ENCODE measurements at regions not wholly inside any gene's neighbourhood (a gene's known extent, or its start where the extent isn't known, plus 50 kb on each side); places are given as distances from the start of the nearest gene placed in this dataset.

DNA sequence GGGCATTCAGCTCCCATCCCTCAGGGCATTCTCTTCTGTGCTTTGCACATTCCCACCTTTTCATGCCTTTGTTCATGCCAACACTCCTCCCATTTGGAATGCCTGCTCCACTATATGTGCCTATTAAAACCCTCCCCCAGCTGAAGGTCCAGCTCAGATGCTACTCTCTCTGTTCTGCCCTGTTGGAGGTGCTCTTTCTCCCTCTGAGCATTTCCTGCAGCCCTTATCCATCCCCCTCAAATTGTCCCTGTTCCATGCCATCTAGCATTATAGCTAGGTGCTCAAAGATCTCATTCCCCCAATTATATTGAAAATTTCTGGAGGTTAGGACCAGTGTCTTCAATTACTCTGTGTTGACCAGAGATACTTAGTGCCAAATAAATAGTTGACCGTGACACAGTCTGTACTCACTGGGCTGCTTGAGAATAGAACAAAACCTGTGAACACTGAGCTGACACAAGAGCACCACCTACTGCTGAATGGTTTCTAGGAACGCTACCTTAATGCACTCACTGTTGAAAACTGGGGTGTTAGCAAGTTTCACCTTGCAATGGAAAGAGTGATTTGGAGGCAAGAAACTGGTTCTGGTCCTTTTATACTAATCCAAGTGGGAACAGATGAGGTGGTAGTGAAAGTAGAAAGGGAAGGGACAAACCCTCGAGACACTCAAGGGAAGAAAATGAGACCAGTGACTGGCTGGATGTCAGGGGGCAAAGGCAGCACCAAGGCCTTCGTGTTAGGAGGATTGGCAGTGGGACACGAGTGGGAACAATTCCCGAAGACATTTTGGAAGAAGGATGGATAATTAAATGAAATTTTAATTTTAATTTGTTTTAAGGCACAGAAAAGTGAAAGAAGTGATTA is 289.8 kb upstream of the ROPN1 start:
- peak; percentile 81 for DNase-seq

DNA sequence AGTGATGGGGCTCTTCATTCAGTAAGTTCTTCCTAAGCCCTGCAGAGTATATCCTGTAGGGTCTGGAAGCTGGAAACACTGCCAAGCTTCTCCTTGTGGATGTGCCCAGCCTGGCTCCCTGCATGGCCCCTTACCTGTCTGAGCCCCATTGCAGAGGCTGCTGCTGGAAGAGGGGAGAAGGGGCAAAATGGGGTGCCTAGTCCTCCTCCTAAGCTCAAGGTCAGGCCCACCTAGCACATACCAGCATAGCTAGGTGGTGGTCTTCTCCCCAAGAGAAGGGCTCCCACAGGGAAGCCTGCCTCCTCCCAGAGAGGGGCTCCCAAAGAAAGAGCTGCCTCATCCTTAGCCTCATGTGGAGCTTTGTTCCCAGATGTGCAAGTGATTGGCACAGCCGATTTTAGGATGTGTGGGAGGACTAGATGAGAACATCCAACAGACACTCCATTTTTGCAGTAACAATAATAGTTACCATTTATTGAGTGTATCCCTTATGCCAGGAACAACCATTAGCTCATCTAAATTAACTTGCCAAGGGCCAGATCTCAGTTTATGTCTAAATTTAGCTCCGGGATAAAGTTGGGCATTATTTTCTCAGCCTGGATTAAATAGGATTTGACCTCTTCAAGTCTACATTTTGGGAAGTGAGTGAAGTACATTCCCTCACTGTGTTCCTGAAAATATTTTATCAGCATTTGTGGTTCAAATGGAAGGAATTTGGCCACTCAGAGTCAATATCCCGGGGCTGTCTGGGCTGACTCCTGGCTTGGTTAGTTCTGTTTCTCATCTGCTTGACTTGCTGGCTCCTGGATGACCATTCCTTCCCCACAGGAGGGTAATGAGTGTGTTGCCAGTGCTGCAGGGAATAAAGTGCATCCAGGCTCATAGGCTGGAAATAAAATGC is 291.1 kb upstream of the ROPN1 start:
- no peak for DNase-seq

DNA sequence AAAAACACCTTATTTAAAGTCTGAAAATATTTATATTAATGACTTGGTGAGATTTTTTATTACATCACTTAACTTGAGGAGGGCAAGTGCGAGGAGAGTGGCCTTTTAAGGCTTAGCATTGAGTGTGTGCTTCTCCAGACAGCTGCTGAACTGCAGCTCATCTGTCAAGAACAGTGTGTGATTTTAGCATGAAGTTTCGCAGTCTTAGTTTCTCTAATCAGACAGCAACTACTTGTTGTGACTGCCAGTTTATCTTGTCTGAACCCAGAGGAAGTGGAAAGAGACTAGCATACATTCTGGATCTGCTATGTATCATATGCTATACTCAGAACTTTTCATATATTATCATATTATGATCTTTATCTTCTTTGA is 291.7 kb upstream of the ROPN1 start:
- DNase-seq: no peak

DNA sequence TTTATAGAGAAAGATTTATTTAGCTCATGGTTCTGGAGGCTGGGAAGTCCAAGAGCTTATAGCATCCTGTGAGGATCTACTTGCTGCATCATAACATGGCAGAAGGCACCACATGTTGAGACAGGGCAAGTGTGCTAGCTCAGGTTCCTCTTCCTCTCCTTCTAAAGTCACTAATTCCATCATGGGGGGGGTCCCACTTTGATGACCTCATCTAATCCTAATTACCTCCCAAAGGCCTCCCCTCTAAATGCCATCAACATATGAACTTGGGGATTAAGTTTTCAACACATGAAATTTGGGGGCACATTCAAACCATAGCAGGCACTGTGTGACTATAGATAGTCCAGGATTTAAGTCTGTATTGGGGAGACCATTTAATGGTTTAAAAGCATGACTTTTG is 297.1 kb upstream of the ROPN1 start:
- no peak for DNase-seq

DNA sequence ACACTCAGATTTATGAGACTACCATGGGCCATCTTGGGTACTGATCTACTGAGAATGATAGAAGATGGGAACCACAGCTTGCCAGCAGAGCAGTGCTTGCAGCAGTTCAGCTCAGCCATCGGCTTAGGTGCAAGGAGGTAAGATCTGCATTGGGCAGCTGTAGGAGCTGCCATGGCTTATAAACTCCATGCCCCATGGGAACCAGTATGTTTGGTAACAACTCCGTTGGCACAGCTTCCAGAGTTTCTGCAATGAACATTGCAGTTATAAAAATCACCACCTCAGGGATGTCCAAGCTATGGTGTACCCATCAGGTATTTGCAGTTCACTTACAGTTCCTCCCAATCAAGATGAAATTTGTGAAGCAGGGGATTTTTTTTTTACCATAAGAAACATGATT is 299.1 kb upstream of the ROPN1 start:
- DNase-seq: no peak

DNA sequence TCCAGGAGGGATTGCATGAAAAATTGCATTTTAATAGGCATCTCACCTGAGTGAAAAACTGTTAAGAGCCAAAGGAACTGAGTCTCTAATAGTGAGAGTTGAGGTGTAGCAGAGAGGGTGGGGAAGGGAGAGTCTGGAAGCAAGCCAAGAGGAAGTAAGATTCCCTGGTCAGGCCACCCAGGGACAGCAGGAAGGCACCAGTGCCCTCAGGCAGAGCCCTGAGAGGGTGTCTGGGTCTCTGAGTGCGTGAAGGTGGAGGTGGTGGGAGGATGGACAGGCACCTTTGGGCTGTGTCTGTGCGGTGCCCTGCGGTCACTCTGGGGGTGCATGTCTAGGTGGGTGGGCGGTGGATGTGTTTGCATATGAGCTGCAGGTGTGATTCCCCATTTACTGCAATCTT is 300.4 kb upstream of the ROPN1 start:
- DNase-seq: no peak

DNA sequence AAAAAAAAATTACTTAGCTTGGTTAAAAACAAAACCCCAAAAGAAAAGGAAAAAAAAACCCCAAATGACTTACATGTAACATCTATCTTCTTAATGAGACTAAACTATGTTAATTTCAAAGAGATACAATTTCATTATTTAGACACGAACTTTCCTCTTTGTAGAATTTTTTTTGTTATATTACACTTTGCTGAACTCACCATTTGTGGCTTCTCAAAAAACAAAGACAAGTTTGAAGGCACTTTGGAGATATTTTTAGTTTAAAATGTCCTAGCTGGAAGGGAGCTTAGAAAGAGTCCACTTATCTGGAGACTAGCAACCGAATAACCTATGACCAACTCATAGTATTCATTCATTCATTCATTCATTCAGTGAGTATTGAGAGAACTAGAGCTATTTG is 301.7 kb upstream of the ROPN1 start:
- no peak for DNase-seq

DNA sequence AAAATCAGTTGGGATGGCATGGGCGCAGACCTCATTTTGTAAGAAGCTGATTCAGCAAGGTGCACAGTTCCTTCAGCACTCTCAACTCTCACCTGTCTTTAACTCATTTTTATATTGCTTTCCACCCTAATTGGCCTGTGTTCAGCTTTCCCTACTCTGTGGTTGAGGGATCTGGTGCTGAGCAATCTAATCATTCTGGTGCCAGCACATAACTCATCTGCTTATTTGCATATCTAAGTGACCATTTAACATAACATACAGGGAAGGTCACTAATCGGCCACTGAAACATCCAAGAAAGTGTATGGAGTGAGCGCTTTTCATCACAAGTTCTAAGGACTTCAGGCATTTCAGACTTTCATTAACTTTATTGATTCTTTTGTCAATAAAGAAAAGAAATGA is 303.4 kb upstream of the ROPN1 start:
- no peak for DNase-seq

DNA sequence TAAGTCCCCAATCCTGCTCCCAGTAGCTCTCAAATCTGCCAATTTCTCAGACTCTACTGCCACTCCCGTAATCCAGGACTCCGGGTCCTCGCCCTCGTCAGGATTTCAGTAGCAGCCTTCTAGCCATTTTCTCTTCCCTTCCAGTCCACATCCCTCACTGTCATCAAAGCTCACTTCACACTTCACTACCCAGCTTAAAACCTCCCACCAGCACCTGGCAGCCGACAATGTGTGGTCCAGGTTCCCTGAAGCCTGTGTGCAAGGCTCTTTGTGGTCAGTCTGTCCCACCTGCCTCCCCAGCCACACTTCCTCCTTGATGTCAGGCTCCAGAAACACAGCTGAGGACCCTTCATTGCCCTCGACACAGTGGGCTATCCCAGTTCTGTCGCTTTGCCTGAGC is 304.5 kb upstream of the ROPN1 start:
- no peak for DNase-seq

DNA sequence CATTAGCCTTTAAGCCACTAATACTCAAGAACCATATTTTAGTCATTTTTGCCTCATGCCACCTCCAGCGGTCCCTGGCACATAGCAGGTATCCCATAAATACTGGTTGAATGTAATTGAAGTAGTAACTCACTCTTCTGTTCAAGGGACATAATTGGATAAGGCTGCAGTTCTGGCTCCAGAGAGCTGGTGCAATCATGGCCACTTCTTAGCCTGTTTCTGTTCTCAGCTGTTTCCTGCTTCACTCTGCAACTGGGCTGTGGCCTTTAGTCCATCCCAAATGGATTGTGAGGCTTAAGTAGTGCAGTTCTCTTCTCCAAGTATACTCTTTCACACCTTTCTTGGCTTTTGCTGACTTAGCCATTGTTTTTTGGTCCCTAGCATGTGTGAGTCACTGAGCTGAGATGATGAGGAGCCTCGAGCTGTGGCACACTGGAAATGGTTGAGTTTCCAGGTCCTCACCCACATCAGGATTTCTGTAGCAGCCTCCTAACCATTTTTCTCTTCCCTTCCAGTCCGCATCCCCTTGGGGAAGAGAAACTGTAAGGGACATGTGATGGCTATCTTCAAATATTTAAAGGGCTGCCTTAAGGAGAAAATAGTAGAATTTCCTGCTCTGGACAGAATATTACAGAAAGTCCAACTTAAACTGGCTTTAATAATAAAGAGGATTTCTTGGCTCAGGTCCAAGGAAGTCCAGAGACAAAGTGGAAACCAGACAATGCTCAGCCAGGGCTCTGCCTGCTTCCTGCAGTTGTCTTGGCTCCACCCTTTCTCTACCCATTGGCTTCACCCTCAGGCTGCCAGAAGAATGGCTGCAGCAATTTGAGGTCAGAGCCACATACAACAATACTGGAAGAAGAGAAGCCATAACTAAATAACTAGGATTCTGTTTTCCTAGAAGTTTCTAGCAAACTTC is 305.4 kb upstream of the ROPN1 start:
- peak; percentile 76 for DNase-seq

DNA sequence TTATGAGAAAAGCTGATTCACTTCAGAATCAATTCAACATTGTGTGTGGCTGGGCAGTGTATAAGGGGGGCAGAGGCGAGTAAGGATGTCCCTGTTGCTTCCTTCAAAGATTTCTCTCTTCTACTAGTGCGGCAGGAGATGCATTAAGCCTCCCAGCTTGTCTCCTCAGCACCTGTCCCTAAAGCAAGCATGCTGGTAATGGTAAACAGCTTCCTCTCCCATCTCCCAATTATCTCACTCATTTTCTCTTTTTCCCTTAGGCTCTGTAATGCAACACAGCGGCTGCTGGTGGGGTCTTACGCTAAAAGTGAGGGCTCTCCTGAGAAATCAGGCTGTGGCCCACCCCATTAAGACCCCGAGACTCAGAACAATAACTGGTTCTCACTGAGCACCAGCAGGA is 306.4 kb upstream of the ROPN1 start:
- DNase-seq: no peak

DNA sequence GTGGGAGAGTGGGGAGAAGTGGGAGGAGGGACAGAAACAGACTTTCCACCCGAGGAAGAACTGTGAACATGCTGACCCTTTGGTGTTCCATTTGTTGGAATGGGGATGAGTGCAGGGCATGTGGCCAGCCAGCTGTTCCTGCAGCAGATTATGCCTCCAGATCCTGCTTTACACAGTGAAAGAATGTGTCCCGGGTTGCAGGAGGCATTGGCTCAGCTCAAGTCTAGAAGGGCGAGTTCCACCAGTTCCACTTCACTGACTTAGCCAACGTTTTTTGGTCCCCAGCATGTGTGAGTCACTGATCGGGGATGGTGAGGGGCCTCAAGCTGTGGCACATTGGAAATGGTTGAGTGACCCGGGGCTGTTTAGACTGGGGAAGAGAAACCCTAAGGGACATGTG is 307.0 kb upstream of the ROPN1 start:
- no peak for DNase-seq

DNA sequence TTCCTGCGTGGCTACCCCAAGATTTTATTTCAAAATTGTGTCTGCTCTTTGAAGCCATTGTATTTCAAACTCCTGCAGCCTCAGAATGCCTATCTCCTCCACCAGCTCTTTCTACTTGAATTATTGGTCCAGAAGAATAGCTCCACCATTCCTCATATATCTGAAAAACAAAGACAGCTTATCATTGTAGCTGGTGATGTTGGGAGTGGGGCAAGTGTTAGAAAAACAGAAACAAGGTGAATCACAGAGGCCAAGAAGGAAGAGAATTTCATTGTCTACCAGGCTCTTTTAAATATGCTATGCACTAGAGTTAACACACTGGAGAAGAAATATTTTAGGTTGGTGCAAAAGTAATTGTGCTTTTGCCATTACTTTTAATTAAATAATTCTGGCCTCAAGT is 307.9 kb upstream of the ROPN1 start:
- no peak for DNase-seq

DNA sequence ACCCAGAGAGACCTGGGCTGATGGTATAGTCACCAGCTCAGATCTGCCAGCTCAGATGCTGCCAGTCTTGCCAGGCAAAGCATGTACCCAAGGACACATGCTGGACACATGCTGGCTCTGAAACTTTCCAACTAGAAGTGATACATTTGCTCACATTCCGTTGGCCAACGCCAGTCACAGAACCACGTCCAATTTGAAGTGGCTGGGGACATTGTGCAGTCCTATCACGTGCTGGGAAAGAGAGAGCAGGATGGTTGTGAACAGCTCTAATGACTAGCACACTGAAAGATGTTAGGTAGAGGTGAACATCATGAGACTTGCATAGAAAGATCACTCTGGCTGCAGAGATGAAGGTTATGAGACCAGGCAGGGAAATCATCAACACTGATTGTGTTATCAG is 308.5 kb upstream of the ROPN1 start:
- DNase-seq: no peak

DNA sequence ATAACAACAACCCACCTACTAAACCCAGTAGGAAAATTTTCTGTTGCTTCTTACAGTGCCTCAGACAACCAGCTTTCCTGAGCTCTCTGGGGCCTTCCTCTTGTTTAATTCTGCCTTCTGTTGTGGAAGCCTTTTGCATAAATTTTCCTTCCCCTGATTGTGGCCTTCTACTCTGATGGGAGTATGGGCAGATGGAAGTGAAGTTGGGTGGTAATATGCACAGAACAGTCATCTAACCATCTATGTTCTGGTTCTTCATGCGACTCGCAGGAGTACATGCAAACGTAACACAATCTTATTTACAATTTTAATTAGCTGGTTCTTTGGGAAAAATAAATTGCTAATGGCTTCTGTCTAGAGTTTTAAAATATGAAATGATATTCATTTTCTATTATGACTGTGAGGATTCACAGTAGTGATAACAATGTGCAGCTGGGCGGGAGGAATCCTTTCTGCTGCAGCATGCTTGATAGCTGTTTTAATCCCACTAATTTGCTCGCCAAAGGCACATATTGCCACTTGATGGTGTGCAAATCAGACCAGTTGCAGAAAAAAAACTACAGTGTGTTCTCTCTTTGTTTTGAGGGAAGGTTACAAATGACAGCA is 311.5 kb upstream of the ROPN1 start:
- DNase-seq: no peak

DNA sequence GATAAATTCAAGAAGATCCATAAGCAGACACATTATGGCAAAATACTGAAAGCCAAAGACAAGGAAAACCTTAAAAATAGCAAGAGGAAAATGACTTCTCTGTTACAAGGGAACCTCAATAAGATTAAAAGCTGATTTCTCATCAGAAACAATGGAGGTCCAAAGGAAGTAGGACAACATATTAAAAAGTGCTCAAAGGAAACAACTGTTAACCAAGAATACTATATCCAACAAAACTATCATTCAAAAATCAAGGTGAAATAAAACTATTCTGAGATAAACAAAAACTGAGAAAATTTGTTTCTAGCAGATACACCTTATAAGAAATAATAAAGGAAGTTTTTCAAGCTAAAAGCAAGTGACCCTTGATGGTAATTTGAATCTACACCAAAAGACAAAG is 314.7 kb upstream of the ROPN1 start:
- no peak for DNase-seq

DNA sequence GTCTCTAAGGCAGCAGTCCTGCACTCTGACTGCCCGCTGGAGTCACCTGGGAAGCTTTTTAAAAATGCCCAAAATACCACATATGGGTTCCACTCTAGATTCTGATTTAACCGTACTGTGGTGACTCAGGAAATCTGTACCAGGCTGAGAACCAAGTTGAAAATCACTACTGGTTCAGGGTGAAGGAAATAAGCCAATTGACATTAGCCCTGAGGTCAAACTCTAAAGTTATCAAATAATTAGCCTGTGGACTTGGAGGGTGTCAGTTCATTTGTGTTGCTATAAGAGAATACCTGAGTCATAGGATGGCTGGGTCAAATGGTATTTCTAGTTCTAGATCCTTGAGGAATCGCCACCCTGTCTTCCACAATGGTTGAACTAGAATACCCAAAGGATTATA is 321.7 kb upstream of the ROPN1 start:
- no peak for DNase-seq

DNA sequence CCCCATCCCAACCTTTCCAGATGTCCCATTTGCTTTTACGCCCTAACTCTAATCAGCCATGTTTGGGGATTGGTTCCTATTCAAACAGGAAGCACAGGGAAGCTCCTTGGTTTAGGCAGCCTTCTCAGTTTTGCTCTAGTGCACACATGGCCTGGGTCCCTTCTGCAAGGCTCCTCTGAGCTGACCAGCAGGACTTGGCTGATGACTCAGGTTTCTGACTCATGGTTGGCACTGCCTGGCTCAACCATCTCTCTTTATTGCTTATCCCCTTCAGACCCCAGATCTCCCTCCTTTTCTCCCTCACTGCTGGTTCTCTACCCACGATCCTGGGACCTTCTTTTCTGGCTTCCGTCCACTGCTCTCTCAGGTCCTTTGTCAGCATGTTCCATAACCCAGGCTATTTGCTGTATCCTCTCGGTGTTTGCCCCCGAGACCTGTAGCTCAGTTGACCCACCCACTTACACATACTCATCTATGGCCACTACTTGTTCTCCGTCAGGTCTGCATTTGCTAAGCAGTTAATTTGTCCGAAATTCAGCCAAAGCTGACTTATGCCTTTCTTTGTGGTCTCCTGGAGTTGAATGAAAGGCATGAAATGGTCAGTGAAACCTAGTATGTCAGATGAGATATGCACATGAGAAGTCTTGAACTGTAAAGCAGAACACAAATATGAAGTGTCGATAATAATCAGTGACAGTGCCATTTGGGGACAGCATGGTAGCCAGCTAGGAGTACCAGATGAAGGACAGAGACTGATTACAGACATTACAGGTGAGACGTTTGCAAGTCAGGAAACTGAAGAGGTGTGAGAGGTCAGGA is 323.5 kb upstream of the ROPN1 start:
- peak; percentile 33 for DNase-seq

DNA sequence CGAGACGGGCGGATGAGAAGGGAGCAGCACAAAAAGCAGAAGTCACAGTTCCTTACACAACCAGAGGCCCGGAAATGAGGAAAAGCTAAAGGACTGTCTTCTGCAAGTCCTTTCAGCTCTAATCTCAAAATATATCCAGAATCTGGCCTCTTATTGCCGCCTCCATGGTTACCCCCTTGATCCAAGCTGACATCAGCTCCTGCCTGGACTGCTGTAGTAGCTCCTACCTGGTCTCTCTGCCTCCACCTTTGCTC is 324.0 kb upstream of the ROPN1 start:
- no peak for DNase-seq

DNA sequence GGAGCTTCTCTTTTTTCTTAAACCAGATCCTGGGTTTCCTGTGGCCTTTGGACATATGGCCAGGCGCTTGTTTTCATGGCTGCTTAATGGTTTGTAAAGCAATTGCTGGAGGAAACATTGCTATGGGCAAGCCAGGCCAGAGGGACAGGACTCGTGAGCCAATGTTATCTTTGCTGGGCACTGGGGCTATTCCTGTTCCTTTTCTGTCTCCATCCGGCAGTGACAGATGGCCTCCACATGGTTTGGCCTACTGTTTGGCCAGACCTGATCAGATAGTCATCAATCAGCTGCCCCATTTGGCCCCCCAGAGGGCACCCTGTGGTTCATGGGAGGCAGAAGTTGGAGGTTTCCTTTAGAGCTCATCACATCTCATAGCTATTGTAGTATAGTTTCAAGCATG is 326.1 kb upstream of the ROPN1 start:
- no peak for DNase-seq

DNA sequence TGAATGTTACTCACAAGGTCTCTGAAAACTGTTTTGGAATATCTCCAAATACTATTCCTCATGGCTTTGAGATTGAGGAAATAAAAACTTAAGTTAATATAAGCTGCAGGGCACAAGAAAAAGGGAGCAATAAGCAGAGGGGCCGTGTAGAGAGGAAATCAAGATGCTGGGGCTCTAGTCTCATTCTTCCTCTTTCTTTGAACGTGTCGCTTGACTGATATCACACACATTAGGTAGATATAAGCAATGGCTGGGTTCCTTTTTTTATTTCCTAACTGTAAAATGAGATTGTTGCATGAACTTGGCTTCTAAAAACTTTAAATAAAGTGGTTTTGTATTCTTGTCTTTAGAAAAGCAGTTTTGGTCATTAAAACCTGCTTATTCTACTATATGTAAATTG is 326.7 kb upstream of the ROPN1 start:
- DNase-seq: no peak

DNA sequence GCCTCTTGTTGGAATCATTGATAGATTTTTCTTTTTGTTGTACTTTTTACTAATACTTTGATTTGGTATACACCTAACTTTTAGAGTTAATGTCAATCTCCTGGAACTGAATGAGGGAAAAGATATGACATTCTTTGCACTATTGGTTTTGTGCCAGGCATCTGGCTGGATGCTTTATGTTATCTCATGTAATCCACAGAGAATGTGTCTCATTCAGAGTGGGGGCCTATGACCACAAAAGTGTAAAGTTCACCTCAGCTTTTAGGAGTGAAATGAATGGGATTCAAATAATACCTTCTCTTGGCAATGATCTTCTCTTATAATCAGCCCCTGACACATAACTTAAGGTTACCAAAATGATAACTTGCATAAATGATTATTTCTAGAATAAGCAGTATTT is 329.1 kb upstream of the ROPN1 start:
- DNase-seq: no peak
